ENCODE measurements at regions not wholly inside any gene's neighbourhood (a gene's known extent, or its start where the extent isn't known, plus 50 kb on each side); places are given as distances from the start of the nearest gene placed in this dataset.

GRCh38 chr1:111030590-111030989, 66.9 kb upstream of the LRIF1 start:
- H3K27me3 ChIP-seq (ENCODE audit: insufficient read depth, low read length, poor library complexity): no peaks in the 10 kb centered on the region
- ATAC-seq (ENCODE audit: insufficient read depth, low read depth): peak; percentile 95
- H3K4me1 ChIP-seq (ENCODE audit: insufficient read depth, low read length): no peaks in the 10 kb centered on the region
- H4K20me1 ChIP-seq (ENCODE audit: insufficient read depth, low read length): no peaks in the 10 kb centered on the region
- H3K27ac ChIP-seq (ENCODE audit: low read length): no peak overlapping the region
- peak; percentile 67 for DNase-seq
- H3K4me3 ChIP-seq (ENCODE audit: low read depth in 1 of 2, low read length in 2 of 2): no peak overlapping the region
- H3K36me3 ChIP-seq (ENCODE audit: insufficient read depth, low read length): no peaks in the 10 kb centered on the region
- H3K79me2 ChIP-seq (ENCODE audit: insufficient read depth, low read length): no peaks in the 10 kb centered on the region
- H3K9me3 ChIP-seq (ENCODE audit: insufficient read depth, low read length, severe bottlenecking): no peaks in the 10 kb centered on the region
- H2AFZ ChIP-seq (ENCODE audit: low read depth, low read length): peak overlapping the region; percentile 36
- H3K9ac ChIP-seq (ENCODE audit: low read depth, low read length): no peak overlapping the region
- TF ChIP-seq EZH2 (IDR thresholded peaks at IDR 0.05; ENCODE audit: borderline replicate concordance, low read depth, low read length, severe bottlenecking) (no peak), CTCF (IDR thresholded peaks at IDR 0.05; ENCODE audit: borderline replicate concordance, extremely low read depth, low read length, poor library complexity, severe bottlenecking) (peak; percentile 95)
- no peak overlapping the region for H3K4me2 ChIP-seq (ENCODE audit: insufficient read depth, low read length)

- DNase-seq (no peak), ATAC-seq (ENCODE audit: insufficient read depth, low read depth) (no peak)
- H3K4me1 ChIP-seq (ENCODE audit: insufficient read depth, low read length): no peaks in the 10 kb centered on the region
- no peak overlapping the region for H3K27ac ChIP-seq (ENCODE audit: low read length)
- H4K20me1 ChIP-seq (ENCODE audit: insufficient read depth, low read length): no peaks in the 10 kb centered on the region
- no peak overlapping the region for H3K4me2 ChIP-seq (ENCODE audit: insufficient read depth, low read length)
- no peak for TF ChIP-seq EZH2 (IDR thresholded peaks at IDR 0.05; ENCODE audit: borderline replicate concordance, low read depth, low read length, severe bottlenecking)
- no peak for TF ChIP-seq CTCF (IDR thresholded peaks at IDR 0.05; ENCODE audit: borderline replicate concordance, extremely low read depth, low read length, poor library complexity, severe bottlenecking)
- H3K79me2 ChIP-seq (ENCODE audit: insufficient read depth, low read length): no peaks in the 10 kb centered on the region
- no peak overlapping the region for H3K4me3 ChIP-seq (ENCODE audit: low read depth in 1 of 2, low read length in 2 of 2)
- H3K36me3 ChIP-seq (ENCODE audit: insufficient read depth, low read length): no peaks in the 10 kb centered on the region
- H3K9ac ChIP-seq (ENCODE audit: low read depth, low read length): no peak overlapping the region
- H2AFZ ChIP-seq (ENCODE audit: low read depth, low read length): no peak overlapping the region
- no peaks in the 10 kb centered on the region for H3K9me3 ChIP-seq (ENCODE audit: insufficient read depth, low read length, severe bottlenecking)
- no peaks in the 10 kb centered on the region for H3K27me3 ChIP-seq (ENCODE audit: insufficient read depth, low read length, poor library complexity)
These were observed 61.4 kb upstream of the LRIF1 start for GRCh38 chr1:111025109-111025508.

GRCh38 chr1:111015222-111015621, 51.5 kb upstream of the LRIF1 start:
- H2AFZ ChIP-seq (ENCODE audit: low read depth, low read length): no peak overlapping the region
- no peaks in the 10 kb centered on the region for H3K9me3 ChIP-seq (ENCODE audit: insufficient read depth, low read length, severe bottlenecking)
- H3K4me1 ChIP-seq (ENCODE audit: insufficient read depth, low read length): no peaks in the 10 kb centered on the region
- DNase-seq (no peak), ATAC-seq (ENCODE audit: insufficient read depth, low read depth) (no peak)
- H3K36me3 ChIP-seq (ENCODE audit: insufficient read depth, low read length): no peaks in the 10 kb centered on the region
- H3K27me3 ChIP-seq (ENCODE audit: insufficient read depth, low read length, poor library complexity): no peaks in the 10 kb centered on the region
- TF ChIP-seq CTCF (IDR thresholded peaks at IDR 0.05; ENCODE audit: borderline replicate concordance, extremely low read depth, low read length, poor library complexity, severe bottlenecking): peak; percentile 18
- TF ChIP-seq EZH2 (IDR thresholded peaks at IDR 0.05; ENCODE audit: borderline replicate concordance, low read depth, low read length, severe bottlenecking): no peak
- no peak overlapping the region for H3K4me3 ChIP-seq (ENCODE audit: low read depth in 1 of 2, low read length in 2 of 2)
- H3K9ac ChIP-seq (ENCODE audit: low read depth, low read length): no peak overlapping the region
- no peaks in the 10 kb centered on the region for H3K79me2 ChIP-seq (ENCODE audit: insufficient read depth, low read length)
- H3K4me2 ChIP-seq (ENCODE audit: insufficient read depth, low read length): no peak overlapping the region
- no peak overlapping the region for H3K27ac ChIP-seq (ENCODE audit: low read length)
- no peaks in the 10 kb centered on the region for H4K20me1 ChIP-seq (ENCODE audit: insufficient read depth, low read length)
